ENCODE measurements at regions not wholly inside any gene's neighbourhood (a gene's known extent, or its start where the extent isn't known, plus 50 kb on each side); places are given as distances from the start of the nearest gene placed in this dataset.

GRCh38 chr7:42478717-42479116 is 241.7 kb upstream of the GLI3 start:
- DNase-seq (ENCODE audit: extremely low spot score): no peak
- POLR2A ChIA-PET: no interaction called here
- TF ChIP-seq CTBP1 (IDR thresholded peaks at IDR 0.05; ENCODE audit: borderline replicate concordance) (no peak), PKNOX1 (IDR thresholded peaks at IDR 0.05) (no peak), TARDBP (IDR thresholded peaks at IDR 0.05) (no peak), FOXA1 (IDR thresholded peaks at IDR 0.05) (no peak), BHLHE40 (IDR thresholded peaks at IDR 0.05; ENCODE audit: borderline replicate concordance) (no peak), ZNF384 (IDR thresholded peaks at IDR 0.05) (no peak), L3MBTL2 (conservative IDR thresholded peaks at IDR 0.05) (no peak), ELF4 (IDR thresholded peaks at IDR 0.05) (no peak), FOXK2 (IDR thresholded peaks at IDR 0.05) (no peak), SUZ12 (IDR thresholded peaks at IDR 0.05) (no peak), FOXM1 (IDR thresholded peaks at IDR 0.05; ENCODE audit: borderline replicate concordance) (no peak), SP1 (IDR thresholded peaks at IDR 0.05) (no peak), LEF1 (IDR thresholded peaks at IDR 0.05; ENCODE audit: borderline replicate concordance) (no peak), HDGF (IDR thresholded peaks at IDR 0.05; ENCODE audit: borderline replicate concordance) (no peak)
- CTCF ChIA-PET: no interaction called here

GRCh38 chr7:42476255-42476654 is 239.2 kb upstream of the GLI3 start:
- ChIA-PET CTCF (no interaction called here), POLR2A (no interaction called here)
- no peak for TF ChIP-seq SUZ12 (IDR thresholded peaks at IDR 0.05)
- no peak for DNase-seq (ENCODE audit: extremely low spot score)

GRCh38 chr7:42475082-42475481 is 238.1 kb upstream of the GLI3 start:
- no peak for DNase-seq (ENCODE audit: extremely low spot score)
- POLR2A ChIA-PET: no interaction called here
- CTCF ChIA-PET: no interaction called here
- TF ChIP-seq SUZ12 (IDR thresholded peaks at IDR 0.05) (no peak), ARNT (IDR thresholded peaks at IDR 0.05) (no peak), BHLHE40 (IDR thresholded peaks at IDR 0.05; ENCODE audit: borderline replicate concordance) (no peak)

- CTCF ChIA-PET: no interaction called here
- POLR2A ChIA-PET: no interaction called here
- no peak for DNase-seq (ENCODE audit: extremely low spot score)
- TF ChIP-seq FOXM1 (IDR thresholded peaks at IDR 0.05; ENCODE audit: borderline replicate concordance): no peak
- TF ChIP-seq CTBP1 (IDR thresholded peaks at IDR 0.05; ENCODE audit: borderline replicate concordance): no peak
- TF ChIP-seq FOXK2 (IDR thresholded peaks at IDR 0.05): no peak
- no peak for TF ChIP-seq TARDBP (IDR thresholded peaks at IDR 0.05)
- TF ChIP-seq BHLHE40 (IDR thresholded peaks at IDR 0.05; ENCODE audit: borderline replicate concordance): no peak
- no peak for TF ChIP-seq PKNOX1 (IDR thresholded peaks at IDR 0.05)
- no peak for TF ChIP-seq ELF4 (IDR thresholded peaks at IDR 0.05)
- no peak for TF ChIP-seq ARNT (IDR thresholded peaks at IDR 0.05)
- no peak for TF ChIP-seq SP1 (IDR thresholded peaks at IDR 0.05)
- no peak for TF ChIP-seq NFRKB (IDR thresholded peaks at IDR 0.05)
- TF ChIP-seq LEF1 (IDR thresholded peaks at IDR 0.05; ENCODE audit: borderline replicate concordance): no peak
- no peak for TF ChIP-seq SUZ12 (IDR thresholded peaks at IDR 0.05)
These were observed 236.1 kb upstream of the GLI3 start for GRCh38 chr7:42473099-42473498.

- no peak for DNase-seq (ENCODE audit: extremely low spot score)
- ChIA-PET POLR2A (no interaction called here), CTCF (no interaction called here)
- no peak for TF ChIP-seq SP1 (IDR thresholded peaks at IDR 0.05)
- TF ChIP-seq PKNOX1 (IDR thresholded peaks at IDR 0.05): no peak
- no peak for TF ChIP-seq CTBP1 (IDR thresholded peaks at IDR 0.05; ENCODE audit: borderline replicate concordance)
- no peak for TF ChIP-seq ZNF384 (IDR thresholded peaks at IDR 0.05)
- no peak for TF ChIP-seq BHLHE40 (IDR thresholded peaks at IDR 0.05; ENCODE audit: borderline replicate concordance)
- TF ChIP-seq NFRKB (IDR thresholded peaks at IDR 0.05): no peak
- no peak for TF ChIP-seq ARNT (IDR thresholded peaks at IDR 0.05)
- TF ChIP-seq L3MBTL2 (conservative IDR thresholded peaks at IDR 0.05): no peak
- no peak for TF ChIP-seq FOXK2 (IDR thresholded peaks at IDR 0.05)
- TF ChIP-seq FOXM1 (IDR thresholded peaks at IDR 0.05; ENCODE audit: borderline replicate concordance): no peak
- TF ChIP-seq TARDBP (IDR thresholded peaks at IDR 0.05): no peak
- no peak for TF ChIP-seq FOXA1 (IDR thresholded peaks at IDR 0.05)
- TF ChIP-seq ELF4 (IDR thresholded peaks at IDR 0.05): no peak
- TF ChIP-seq LEF1 (IDR thresholded peaks at IDR 0.05; ENCODE audit: borderline replicate concordance): no peak
- TF ChIP-seq HDGF (IDR thresholded peaks at IDR 0.05; ENCODE audit: borderline replicate concordance): no peak
- TF ChIP-seq SUZ12 (IDR thresholded peaks at IDR 0.05): no peak
These were observed 234.7 kb upstream of the GLI3 start for GRCh38 chr7:42471573-42472174.

- ChIA-PET CTCF (no interaction called here), POLR2A (no interaction called here)
- TF ChIP-seq NFRKB (IDR thresholded peaks at IDR 0.05): no peak
- TF ChIP-seq SUZ12 (IDR thresholded peaks at IDR 0.05): no peak
- DNase-seq (ENCODE audit: extremely low spot score): no peak
These were observed 232.3 kb upstream of the GLI3 start for GRCh38 chr7:42469341-42469740.

GRCh38 chr7:42468471-42468870 is 231.5 kb upstream of the GLI3 start:
- CTCF ChIA-PET: no interaction called here
- POLR2A ChIA-PET: no interaction called here
- TF ChIP-seq ARNT (IDR thresholded peaks at IDR 0.05) (no peak), HDGF (IDR thresholded peaks at IDR 0.05; ENCODE audit: borderline replicate concordance) (no peak), FOXM1 (IDR thresholded peaks at IDR 0.05; ENCODE audit: borderline replicate concordance) (no peak), TARDBP (IDR thresholded peaks at IDR 0.05) (no peak), FOXK2 (IDR thresholded peaks at IDR 0.05) (no peak), BHLHE40 (IDR thresholded peaks at IDR 0.05; ENCODE audit: borderline replicate concordance) (no peak), FOXA1 (IDR thresholded peaks at IDR 0.05) (no peak), SP1 (IDR thresholded peaks at IDR 0.05) (no peak), L3MBTL2 (conservative IDR thresholded peaks at IDR 0.05) (no peak), NFRKB (IDR thresholded peaks at IDR 0.05) (no peak), PKNOX1 (IDR thresholded peaks at IDR 0.05) (no peak)
- no peak for DNase-seq (ENCODE audit: extremely low spot score)

Data from HEK293T (cell line).